NCI-H2227 treated with DMSO at 0.1 percent for 48 hours (cell line): ENCODE measurements at regions not wholly inside any gene's neighbourhood (a gene's known extent, or its start where the extent isn't known, plus 50 kb on each side); places are given as distances from the start of the nearest gene placed in this dataset.
"Not testable (repeated sequence)": the region's sequence is repeated elsewhere in the genome, so short reads cannot be mapped to it uniquely, and the experiment has no call there.

Experiments
- DNase-seq: peaks from one replicate; lab custom pipeline; 2025; lab: John Stamatoyannopoulos, UW

DNA sequence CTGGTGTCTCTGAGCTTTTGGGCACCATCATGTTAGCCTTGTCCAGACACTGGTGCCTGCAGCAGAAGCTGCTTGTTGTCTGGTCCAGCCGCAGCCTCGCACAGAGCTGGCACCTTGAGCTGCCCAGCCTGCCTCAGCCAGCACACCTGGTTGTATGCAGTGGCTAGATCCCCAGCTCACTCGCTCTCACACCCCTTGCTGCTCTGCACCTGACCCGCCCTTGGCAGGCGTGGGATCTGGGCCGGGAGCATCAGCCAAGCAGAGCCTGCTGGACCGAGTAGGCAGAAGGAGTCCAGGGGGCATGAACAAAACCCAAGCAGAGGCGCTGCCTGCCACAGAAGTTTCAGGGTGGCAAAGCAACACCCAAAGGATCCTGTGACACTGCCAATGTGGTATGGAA is 79.7 kb upstream of the ITGB1 start:
- DNase-seq = no peak

DNA sequence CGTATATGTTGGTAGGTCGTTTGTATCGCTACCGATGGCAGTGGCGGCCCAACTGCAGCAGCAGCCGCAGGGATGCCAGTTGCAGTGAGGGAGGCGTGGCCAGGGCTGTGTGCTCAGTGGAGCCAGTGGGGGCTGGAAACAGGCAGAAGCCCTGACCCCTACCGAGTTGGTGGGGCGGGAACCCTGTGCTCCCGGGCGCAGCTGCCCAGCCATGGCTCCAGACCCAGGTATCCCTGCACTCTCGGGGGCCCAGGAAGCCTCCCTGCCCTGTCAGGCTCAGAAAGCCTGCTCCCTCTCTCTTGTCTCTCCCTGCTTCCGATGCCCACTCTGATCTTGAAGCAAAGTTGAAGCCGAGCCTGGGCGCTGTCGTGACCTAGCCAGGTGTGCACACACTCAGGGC is 78.6 kb upstream of the ITGB1 start:
- DNase-seq = no peak

DNA sequence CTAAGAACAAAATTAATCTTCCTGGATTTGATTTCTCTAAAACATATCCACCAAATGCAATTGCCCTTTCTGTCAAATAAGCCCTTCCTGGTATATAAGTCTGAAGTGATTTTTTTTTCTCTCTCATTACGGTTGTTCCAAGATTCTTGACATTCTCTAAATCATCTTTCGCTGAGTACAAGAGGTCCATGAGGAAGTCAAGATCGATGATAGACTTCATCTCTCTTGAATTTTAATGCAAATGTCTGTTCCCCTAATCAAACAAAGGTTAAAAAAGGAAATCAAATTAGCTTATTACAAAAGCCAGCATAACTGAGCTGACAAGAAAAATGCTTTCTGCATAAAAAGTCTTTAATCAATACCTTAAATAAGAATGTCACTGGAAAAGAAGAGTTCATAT is 77.4 kb upstream of the ITGB1 start:
- DNase-seq = no peak

DNA sequence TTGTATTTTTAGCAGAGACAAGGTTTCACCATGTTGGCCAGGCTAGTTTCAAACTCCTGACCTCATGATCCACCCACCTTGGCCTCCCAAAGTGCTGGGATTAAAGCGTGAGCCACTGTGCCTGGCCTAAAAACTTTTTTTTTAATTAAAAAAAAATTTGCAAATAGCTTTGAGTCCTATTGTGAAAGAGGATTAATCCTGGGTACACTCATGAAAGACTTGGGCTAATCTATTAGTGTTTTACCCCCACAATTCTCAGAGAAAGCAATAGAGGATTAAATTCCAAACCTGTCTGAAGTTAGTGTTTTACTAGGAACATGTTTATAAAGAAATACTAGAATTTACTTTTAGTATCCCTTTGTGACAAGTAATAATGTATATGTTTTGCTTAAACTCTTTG is 76.9 kb upstream of the ITGB1 start:
- no peak for DNase-seq

DNA sequence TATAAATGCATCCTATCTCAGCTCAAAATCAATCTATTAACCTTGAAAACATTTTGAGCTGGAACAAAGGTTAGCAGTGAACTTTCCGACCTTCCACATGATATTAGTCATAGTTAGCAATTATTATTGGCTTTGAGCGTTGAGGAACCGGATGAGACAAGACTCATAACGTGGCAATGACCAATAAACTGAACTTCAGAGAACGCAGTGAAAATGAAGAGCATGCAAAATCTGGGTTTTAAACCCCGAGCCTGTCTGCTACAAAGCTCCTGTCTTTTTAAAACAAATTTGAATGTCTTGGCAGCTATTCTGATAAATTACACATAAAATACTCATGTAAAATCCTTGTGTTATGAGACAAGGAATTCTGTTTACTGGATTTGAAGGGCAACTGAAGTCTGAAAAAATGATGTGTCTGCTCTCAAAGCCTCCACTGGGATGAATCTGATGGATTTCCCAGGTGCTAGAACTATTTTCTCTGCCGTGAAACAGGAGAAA is 74.7 kb upstream of the ITGB1 start:
- no peak for DNase-seq

DNA sequence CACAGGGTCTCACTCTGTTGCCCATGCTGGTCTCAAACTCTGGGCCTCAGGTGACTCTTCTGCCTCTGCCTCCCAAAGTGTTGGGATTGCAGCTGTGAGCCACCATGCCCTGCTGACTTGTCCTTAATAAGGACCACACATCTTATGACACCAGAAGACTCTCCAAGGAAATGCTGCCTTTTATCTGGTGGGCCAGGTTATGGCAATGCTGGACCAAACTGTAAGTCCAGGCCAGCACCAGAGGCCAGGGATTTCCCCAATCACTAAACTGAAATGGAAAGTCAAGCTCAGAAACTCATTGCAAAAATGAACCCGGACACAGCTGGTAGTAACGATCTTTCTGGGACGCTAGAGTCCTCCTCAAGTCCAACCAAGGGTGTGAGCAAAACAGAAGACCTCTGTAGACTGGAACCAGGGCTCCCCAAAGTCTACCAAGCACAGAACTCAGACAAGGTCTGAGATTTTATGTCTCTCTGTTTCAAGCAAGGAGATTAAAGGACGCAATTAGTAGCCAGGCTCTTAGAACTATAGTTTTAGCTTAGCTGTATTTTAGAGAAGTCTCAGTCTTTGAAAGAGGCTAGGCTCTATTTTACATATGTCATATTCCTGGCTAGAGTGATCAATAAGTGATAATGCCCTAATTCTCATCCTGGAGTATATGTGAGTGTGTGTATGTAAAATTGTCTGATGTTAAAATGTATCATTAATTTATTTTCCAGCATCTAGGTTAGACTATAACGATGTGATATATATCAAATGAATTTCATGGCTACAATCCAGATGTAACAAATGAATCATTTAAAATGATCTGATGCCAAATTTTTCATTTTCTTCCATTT is 74.0 kb upstream of the ITGB1 start:
- DNase-seq = no peak

DNA sequence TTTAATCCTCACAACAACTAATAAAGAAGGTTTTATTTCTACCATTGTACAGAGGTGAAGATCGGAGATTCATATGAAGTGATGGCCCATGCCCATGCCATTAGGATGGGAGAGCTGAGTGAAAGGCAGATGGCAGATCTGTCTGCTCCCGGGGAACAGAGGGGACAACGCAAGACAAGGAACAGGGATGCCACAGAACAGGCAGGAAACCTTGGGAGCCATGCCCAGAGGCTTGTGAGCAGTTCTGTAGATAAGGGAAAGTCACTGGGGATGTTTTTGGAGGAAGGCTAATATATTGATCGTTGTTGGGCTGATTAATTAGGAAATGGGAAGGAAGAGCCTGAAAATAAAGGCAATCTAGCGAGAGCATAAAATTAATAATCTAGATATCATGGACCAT is 73.1 kb upstream of the ITGB1 start:
- DNase-seq = no peak

DNA sequence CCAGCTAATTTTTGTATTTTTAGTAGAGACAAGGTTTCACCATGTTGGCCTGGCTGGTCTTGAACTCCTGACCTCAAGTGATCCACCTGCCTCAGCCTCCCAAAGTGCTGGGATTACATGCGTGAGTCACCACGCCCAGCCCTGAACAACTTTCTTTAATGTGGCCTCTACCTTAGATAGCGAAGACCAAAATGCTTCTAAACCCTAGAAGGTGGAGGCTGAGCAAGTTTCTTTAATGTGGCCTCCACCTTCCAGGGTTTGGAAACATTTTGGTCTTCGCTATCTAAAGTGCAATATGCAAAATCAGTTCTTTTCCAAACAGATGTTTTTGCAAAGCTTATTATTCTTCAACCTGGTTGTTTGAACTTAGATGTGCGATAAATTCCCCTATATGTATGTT is 70.5 kb upstream of the ITGB1 start:
- not testable (repeated sequence) for DNase-seq

DNA sequence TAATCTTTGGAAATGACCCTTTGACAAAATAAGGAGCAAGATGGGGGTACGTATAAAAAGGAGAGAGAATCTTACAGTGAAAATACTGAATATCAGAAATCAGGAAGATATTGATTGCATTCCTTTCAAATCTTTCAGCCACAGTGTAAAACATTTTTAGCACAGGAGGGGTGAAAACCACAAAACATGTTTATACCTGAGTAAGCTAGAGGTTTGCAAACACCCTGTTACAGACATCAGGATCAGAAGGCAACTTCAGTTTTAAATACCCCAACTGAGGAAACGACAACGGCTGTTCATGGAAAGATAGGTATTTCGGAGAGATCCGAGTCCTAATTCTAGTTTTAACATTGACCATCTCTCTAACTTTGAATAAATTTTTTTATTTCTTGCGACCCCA is 69.1 kb upstream of the ITGB1 start:
- no peak for DNase-seq

DNA sequence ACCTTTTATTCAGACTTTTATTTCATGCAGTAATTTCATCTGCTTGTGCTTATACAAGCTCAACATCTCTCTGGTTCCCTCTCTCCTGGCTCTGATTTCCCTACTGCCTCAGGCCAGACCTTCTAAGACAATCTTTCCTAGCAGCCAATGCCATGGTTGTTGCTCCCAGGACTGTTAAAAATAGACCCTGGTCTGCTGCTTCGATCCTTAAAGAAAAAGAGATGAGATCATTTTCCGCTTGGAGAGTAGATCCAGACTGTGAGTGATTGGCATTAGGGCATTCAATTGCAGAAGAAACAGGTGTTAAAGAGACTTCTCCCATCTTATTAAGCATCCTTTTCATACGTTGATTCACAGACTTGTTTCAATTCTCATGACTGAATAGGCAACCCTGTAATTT is 68.4 kb upstream of the ITGB1 start:
- peak; percentile 60 for DNase-seq

DNA sequence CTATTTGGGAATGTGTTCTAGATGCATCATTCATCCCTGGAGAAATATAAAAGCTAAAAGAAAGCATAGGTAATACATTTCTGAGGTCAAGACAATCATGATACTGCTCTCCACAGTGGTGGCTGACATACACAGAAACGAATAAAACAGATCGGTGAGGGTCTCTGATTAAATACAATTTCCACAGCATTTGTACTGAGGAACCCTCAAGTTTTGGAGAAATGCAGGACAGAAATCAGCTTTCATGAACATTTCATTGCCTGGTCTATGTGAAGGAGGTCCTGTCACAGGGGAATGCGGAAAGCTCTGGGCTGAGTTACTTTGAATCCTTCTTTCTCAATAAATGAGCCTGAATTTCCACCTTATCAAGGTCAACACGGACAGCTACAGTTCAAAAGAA is 67.9 kb upstream of the ITGB1 start:
- DNase-seq = no peak

DNA sequence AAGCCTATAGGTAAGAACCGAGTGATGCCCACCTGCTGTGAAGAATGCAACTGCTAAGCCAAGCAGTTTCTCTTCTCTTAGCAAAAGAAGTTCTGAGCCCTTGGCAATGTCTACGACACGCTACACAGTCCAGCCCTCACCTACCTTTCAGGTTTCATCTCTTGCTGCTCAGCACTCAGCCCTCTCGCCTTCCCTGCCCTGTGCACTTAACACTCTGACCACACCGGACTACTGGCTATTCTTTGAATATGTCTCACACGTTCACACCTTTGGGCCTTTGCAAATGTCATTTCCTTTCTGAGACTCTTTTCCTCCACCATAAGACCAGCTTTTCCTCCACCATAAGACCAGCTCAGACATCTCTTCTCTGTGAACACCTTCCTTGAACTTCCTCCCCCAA is 67.0 kb upstream of the ITGB1 start:
- no peak for DNase-seq

DNA sequence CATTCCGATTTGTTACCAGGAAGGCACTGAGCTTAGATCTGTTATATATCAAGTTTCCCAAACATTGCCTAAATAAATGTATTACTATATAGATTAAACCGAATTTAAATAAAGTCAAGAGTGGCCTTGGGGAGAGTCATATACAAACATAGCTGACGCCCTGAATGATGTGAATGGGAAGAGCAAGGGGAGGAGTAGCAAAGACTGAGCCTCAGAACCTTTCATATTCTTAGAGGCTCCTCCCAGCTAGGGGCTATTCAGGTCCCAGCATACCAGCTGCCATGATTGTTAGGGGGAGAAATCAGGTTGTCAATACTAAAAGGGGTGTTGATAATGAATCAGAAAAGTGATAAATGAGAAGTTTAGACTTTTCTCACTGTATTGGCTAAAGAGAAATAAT is 64.7 kb upstream of the ITGB1 start:
- no peak for DNase-seq

DNA sequence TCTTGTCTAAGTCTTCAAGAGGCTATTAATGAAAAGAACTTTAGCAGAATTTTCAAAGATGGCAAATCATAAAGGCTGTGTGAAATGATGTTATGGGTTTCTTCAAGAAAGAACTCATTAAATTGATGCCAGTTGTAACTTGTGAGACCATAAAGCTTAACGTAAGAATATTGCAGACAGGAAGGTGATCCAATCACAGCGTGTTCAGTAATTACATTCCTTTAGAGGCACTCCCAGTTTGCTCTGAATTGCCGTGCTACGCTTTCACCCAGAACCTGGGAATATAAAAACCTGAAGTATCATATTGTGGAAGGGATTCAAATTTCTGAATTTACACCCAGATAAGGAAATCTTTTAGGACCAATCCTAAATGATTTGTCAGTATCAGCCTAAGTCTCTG is 64.1 kb upstream of the ITGB1 start:
- DNase-seq = no peak

DNA sequence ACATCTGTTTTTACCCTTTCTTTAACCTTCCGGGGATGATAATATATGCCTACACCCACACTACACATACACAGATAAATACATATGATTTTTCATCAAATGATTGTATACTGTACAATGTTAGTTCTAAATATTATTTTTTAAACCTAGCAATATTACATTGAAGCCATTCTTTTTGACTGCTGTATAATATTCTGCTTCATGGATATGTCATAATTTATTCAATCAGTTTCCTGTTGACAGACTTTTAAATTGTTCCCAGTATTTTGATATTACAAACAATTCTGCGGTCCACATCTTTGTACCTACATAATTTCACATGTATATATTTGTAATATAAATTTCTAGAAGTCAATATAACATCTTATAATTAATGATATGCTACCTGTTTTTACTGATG is 59.0 kb upstream of the ITGB1 start:
- no peak for DNase-seq

DNA sequence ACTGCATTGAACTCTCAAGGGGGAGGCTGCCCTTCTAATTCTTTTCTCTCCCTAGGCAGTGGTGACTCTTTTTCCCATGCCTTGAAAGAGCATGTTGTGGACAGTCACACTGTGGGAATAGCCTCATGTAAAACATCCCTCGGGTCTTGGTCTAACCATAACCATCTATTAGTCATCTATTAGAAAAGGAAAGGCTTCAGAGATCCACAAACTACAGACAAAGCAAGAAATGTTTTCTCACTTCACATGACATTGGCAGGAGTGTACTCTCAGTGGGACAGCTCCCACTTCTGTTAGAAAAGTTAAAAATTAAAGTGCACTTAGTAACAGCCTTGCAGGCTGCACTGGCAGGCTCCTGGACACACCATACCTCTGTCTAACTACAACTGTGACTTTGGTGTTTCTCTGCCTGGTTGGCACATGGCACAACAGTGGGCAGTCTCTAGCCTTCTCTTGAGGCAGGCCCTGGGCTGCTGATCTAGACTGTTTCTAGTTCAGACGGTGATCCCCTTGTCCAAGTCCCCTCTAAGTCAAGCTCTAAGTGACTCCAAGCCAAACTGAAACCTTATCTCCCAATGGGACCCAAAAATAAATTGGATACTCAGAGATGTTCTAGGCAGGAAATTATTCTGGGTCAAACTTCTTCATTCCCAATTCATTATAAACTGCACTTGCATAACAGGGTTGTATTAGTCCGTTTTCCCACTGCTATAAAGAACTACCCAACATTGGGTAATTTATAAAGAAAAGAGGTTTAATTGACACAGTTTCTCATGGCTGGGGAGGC is 57.9 kb upstream of the ITGB1 start:
- no peak for DNase-seq

DNA sequence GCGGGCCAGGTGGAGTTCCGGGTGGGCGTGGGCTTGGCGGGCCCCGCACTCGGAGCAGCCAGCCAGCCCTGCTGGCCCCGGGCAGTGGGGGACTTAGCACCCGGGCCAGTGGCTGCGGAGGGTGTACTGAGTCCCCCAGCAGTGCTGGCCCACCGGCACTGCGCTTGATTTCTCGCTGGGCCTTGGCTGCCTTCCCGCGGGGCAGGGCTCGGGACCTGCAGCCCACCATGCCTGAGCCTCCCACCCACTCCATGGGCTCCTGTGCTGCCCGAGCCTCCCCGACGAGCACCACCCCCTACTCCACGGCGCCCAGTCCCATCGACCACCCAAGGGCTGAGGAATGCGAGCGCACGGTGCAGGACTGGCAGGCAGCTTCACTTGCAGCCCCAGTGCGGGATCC is 55.3 kb upstream of the ITGB1 start:
- DNase-seq = not testable (repeated sequence)

DNA sequence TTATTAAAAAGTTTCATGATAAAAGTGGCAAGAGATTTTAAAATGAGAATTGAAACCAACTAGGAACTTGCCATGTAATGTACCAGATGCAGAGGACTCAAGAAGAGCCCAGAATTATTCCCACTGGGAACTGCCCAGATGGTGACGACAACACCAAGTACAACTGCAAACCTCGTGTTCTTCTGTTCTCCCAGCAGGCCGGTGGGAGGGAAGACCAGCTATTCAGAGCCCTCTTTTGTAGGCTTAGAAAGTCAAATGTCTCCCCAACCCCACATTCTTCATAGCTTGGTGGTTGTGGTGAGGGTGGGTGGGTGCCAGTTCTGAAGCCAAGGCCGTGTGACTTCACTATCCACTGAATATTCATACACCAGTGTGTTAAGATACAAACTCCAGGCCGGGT is 54.3 kb upstream of the ITGB1 start:
- DNase-seq = no peak

DNA sequence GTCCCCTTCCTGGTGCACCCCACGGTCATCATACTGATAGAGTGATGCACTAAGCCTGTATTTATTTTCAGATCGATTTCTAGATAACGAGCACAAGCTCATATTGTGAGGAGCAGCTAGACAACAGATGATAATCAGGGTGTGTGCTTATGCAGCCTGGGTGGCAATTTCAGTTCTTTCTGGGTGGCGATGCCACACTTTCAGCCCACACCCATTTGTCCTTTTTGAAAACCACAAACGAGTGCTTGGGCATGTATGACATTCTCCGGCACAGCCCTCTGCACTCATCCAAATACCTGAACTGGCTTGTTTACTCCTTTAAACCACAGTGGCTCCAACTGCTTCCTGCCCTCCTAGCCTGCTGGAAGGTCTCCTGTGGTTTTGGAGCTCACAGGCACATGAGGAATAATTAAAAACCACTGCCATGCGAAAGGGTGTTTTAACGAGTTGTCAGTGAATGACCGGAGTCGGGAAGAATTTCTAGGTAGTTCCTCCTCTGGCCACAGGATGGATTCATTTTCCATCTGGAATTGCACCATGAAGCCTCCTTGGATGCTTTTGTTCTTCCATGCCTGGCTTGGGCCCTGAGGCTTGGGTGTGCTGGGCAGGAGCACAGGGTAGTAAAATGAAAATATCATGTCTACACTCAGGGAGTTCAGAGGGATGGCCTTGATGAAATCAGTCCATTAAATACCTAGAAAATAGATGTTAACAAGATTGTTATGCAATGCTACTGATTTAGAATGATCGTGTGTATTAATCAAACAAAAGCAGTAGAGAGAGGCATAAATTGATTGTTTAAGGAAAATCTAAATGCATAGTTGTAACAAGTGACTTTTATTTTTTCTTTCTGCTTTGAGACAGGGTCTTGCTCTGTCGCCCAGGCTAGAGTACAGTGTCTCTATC is 52.4 kb upstream of the ITGB1 start:
- peak; percentile 42 for DNase-seq

DNA sequence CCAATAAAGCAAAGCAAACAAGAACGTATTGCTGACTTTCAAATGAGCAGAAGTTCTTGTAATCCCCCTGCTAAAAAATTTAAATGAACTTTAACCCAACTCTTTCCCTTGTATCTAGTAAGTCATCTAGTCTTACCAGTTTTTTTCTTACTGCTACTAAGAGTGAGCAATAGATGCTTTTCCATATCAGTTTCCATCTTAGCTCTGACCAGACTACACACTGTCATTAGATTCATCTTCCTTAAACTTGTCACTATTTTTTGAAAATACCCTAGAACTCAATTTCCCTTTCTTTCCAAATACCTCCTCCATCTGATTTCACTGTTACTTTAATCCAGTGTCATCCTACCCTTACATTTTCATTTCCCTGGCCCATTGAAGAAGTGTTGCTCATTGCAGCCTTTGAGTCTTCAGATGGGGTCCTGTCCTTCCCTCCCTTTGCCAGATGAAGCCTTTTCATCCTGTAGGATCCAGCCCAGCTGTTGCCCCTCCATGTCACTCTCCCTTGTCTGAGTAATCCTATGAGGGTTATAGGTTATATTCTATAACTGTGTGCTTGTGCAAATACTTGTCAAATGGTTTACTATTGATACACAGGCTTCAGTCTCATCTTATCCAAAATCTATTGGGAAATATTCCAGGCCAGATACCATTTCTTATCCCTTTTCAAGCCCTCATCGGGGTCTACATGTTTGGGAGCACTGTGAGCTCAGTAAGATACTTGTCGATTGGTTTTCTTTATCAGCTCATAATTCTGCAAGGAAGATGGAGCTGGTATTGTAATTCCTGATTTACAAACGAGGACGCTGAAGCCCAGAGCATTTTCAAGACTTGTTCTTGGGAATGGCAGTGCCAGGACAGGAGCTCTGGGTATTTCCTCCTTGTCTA is 51.5 kb upstream of the ITGB1 start:
- no peak for DNase-seq

DNA sequence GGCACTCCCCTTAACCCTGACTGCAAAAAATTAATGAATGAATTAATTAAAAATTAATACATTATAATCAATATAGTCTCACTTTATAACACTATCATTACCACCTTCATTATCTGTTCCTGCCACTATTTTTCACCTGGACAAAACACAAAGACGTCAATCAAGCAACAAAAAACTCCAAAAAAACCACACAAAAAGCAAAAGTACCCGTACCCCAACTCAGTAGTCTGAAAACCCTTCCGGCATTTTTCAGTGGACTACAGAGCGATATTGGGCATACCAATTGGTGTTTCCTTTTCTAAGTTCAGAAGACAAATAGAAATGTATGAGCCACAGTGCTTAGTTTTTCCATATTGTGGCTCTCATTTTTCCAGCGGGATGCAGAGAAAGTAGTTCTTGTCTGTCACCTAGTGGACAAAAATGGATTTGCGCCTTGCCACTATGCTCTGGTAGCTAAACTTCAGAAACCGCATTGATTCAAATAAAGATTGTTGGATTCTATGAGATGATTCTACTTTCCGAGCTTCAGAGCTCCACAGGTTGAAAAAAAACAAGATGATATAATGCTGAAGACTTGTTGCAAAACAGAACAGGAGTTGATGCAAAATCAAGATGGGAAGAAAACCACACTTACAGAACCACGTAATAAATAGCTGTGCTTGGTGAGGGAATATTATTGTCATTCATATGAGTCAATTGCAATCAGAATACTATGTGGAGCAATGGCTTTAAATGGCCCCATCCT is 50.6 kb upstream of the ITGB1 start:
- peak; percentile 72 for DNase-seq
